ENCODE measurements at regions not wholly inside any gene's neighbourhood (a gene's known extent, or its start where the extent isn't known, plus 50 kb on each side); places are given as distances from the start of the nearest gene placed in this dataset.

- TF ChIP-seq CTCF (IDR thresholded peaks at IDR 0.05; ENCODE audit: low read depth, low read length), result no peak
- no peak for TF ChIP-seq EZH2phosphoT487 (IDR thresholded peaks at IDR 0.05; ENCODE audit: low read depth)
Measured at GRCh38 chr5:30156156-30156555, 1037.3 kb upstream of the CDH6 start.

Data from OCI-LY3 (cell line).